Thyroid gland (tissue), 4 donors: ENCODE measurements at regions not wholly inside any gene's neighbourhood (a gene's known extent, or its start where the extent isn't known, plus 50 kb on each side); places are given as distances from the start of the nearest gene placed in this dataset.

Source experiments
- POLR2A ChIP-seq, 2 donors: fragments of 450-650 bp; IDR thresholded peaks; one replicate each; pipeline ENCODE4 v1.6.1; 2017; ENCODE audit warnings: antibody characterized with exemption in 2 of 2, mild to moderate bottlenecking in 2 of 2, moderate library complexity in 1 of 2
- TF ChIP-seq, protein P1 (sequence below), 6 experiments: fragments of 200-600 bp in 3 of 6; fragments of 450-650 bp in 3 of 6; sonication (generic) in 3 of 6; IDR thresholded peaks; one replicate each; pipeline ENCODE4 v1.5.1; 2016 to 2019; ENCODE audit warnings: antibody characterized with exemption in 6 of 6, mild to moderate bottlenecking in 2 of 6, inconsistent platforms in 1 of 6, moderate library complexity in 1 of 6

DNA sequence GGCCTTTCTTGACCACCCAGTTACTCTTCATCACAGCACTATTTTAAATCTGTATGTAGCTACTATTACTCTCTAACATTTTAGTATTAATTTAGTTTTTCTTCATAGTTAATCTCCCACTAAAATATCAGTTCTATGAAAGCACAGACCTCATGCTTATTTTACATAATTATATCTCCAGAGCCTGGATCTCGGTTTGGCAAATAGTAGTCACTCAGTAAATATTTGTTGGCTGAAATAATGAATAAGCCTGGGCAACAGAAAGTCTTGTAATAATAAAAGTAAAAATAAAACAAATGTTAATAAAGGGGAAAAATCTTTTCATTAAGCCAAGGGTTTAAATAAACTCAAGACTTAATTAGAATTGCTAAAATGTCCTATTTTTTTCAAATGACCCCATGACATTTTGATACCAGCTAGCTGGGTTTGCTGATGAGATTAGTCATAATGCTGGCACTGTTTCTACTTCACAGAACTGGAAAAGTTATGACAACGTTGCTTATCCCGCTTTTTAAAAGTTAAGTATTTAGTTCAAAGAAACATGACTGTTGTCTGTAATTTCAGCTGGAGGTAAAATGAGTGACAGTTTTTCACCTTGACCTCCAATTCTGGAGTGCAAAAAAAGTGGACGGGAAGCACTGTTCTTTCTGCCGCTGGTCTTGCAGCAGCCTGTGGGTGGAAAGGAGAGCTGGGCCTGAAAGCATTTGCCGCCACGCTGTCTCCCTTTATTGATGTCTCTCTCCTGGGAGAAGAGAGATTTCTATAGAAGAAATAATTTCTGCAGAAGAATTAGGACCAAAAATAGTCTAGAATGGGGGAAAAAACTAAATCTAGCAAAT lies 85.2 kb upstream of the SPATA13 start:
- TF ChIP-seq, protein P1, sequence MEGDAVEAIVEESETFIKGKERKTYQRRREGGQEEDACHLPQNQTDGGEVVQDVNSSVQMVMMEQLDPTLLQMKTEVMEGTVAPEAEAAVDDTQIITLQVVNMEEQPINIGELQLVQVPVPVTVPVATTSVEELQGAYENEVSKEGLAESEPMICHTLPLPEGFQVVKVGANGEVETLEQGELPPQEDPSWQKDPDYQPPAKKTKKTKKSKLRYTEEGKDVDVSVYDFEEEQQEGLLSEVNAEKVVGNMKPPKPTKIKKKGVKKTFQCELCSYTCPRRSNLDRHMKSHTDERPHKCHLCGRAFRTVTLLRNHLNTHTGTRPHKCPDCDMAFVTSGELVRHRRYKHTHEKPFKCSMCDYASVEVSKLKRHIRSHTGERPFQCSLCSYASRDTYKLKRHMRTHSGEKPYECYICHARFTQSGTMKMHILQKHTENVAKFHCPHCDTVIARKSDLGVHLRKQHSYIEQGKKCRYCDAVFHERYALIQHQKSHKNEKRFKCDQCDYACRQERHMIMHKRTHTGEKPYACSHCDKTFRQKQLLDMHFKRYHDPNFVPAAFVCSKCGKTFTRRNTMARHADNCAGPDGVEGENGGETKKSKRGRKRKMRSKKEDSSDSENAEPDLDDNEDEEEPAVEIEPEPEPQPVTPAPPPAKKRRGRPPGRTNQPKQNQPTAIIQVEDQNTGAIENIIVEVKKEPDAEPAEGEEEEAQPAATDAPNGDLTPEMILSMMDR (IDR thresholded peaks at IDR 0.05), result no peak
- TF ChIP-seq POLR2A (IDR thresholded peaks at IDR 0.05), result no peak
